Left ventricle myocardium inferior (tissue), 1 donor: ENCODE measurements at regions not wholly inside any gene's neighbourhood (a gene's known extent, or its start where the extent isn't known, plus 50 kb on each side); places are given as distances from the start of the nearest gene placed in this dataset.

Experiments used
- DNase-seq: peaks from one replicate; pipeline ENCODE4 v3.0.0-alpha.2; 2020
- H3K27ac ChIP-seq: fragments of 200-600 bp; replicated peaks from 2 replicates; pipeline ENCODE4 v1.8.0; 2021
- H3K27me3 ChIP-seq: fragments of 200-600 bp; 2 replicates; pipeline ENCODE4 v1.8.0; 2021; ENCODE audit warnings: low read depth
- H3K36me3 ChIP-seq: fragments of 200-600 bp; 2 replicates; pipeline ENCODE4 v1.8.0; 2021
- H3K4me1 ChIP-seq: fragments of 200-600 bp; 2 replicates; pipeline ENCODE4 v1.8.0; 2021
- H3K4me3 ChIP-seq: fragments of 200-600 bp; 2 replicates; pipeline ENCODE4 v1.8.0; 2021; ENCODE audit warnings: mild to moderate bottlenecking, moderate library complexity
- H3K9me3 ChIP-seq: fragments of 200-600 bp; replicated peaks from 2 replicates; pipeline ENCODE4 v1.8.0; 2021
- intact Hi-C: fragments of 100-400 bp; cut with micrococcal nuclease; formaldehyde crosslinking; loops from one replicate; pipeline ENCODE4 v1.11.0; 2022
- TF ChIP-seq, protein P1 (sequence below): fragments of 200-600 bp; IDR thresholded peaks from 2 replicates; pipeline ENCODE4 v1.8.0; 2021; ENCODE audit warnings: antibody characterized with exemption, mild to moderate bottlenecking, borderline replicate concordance
- donor health status: DM: no; HTN: yes; CAD: no; lungs with severe emphysema.

DNA sequence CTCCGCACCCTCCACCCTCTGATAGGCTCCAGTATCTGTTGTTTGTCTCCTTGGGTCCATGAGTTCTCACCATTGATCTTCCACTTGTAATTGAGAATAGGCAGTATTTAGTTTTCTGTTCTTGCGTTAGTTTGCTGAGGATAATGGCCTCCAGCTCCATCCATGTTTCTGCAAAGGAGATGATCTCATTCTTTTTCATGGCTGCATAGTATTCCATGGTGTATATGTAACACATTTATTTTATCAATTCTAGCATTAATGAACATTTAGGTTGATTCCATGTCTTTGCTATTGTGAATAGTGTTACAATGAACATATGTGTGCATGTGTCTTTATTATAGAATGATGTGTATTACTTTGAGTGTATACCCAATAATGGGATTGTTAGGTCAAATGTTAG, 814.6 kb upstream of the FRG1 start:
- Histone ChIP-seq H3K9me3 (peaks cover 5% of the 10 kb centered on the region), H3K4me3 (no peak overlapping the region), H3K27me3 (no peaks in the 10 kb centered on the region), H3K4me1 (no peaks in the 10 kb centered on the region), H3K36me3 (no peaks in the 10 kb centered on the region), H3K27ac (no peak overlapping the region)
- intact Hi-C loops, result no loop called here
- TF ChIP-seq, protein P1, sequence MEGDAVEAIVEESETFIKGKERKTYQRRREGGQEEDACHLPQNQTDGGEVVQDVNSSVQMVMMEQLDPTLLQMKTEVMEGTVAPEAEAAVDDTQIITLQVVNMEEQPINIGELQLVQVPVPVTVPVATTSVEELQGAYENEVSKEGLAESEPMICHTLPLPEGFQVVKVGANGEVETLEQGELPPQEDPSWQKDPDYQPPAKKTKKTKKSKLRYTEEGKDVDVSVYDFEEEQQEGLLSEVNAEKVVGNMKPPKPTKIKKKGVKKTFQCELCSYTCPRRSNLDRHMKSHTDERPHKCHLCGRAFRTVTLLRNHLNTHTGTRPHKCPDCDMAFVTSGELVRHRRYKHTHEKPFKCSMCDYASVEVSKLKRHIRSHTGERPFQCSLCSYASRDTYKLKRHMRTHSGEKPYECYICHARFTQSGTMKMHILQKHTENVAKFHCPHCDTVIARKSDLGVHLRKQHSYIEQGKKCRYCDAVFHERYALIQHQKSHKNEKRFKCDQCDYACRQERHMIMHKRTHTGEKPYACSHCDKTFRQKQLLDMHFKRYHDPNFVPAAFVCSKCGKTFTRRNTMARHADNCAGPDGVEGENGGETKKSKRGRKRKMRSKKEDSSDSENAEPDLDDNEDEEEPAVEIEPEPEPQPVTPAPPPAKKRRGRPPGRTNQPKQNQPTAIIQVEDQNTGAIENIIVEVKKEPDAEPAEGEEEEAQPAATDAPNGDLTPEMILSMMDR, result no peak
- no peak for DNase-seq

DNA sequence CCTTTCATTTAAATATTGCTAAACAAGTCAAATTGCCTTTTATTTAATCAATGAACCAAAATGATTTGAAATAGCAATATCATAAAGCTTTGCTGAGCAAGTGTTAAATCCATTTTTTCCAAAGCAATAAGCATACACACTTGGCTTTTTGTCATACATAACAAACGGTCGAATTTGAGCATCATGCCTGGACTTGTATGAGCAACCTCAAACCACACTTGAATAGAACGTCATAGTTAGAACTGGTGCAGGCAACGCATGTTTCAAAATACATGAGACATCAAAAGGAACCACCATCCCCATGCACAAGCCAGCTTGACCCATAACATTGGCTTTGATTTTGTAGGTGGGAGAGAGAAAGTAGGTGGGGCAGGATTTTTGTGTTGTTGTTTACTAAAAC, 812.3 kb upstream of the FRG1 start:
- Histone ChIP-seq H3K4me3 (no peak overlapping the region), H3K27ac (no peak overlapping the region), H3K36me3 (no peaks in the 10 kb centered on the region), H3K9me3 (peaks cover 5% of the 10 kb centered on the region), H3K27me3 (no peaks in the 10 kb centered on the region), H3K4me1 (no peaks in the 10 kb centered on the region)
- TF ChIP-seq, protein P1, result no peak
- intact Hi-C loops, result no loop called here
- no peak for DNase-seq

DNA sequence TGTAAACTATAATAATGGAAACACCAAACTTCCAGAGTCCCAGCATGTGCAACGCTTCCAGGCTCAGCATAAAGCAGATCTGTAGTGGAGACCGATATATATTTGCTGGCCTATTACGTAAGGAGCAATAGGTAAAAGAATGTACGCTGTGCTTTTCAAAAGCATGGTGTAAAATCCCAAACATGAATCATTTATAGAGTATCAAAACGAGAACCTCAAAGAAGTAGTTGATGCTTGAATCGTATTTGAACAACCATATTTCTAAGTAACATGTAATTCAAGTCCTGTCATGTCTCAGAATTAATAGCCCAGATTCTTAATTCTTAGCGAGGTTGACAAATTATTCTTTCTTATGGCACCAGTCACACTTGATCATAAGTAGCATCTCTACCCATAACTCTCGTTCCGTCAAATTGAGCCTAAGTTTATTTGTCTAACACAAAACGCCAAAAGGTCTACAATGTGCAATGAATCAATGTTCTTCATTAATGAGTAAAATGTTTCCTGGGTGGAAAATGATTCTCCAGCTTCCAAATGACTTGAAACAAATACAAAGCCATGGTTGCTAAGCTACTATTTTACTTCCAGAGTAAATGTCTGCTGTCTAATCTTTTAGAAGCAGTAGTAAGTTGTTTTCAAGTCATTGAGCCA, 811.5 kb upstream of the FRG1 start:
- Histone ChIP-seq H3K36me3 (no peaks in the 10 kb centered on the region), H3K27me3 (no peaks in the 10 kb centered on the region), H3K4me3 (no peak overlapping the region), H3K4me1 (no peaks in the 10 kb centered on the region), H3K27ac (no peak overlapping the region), H3K9me3 (peaks cover 5% of the 10 kb centered on the region)
- DNase-seq, result no peak
- intact Hi-C loops, result no loop called here
- TF ChIP-seq, protein P1, result no peak

DNA sequence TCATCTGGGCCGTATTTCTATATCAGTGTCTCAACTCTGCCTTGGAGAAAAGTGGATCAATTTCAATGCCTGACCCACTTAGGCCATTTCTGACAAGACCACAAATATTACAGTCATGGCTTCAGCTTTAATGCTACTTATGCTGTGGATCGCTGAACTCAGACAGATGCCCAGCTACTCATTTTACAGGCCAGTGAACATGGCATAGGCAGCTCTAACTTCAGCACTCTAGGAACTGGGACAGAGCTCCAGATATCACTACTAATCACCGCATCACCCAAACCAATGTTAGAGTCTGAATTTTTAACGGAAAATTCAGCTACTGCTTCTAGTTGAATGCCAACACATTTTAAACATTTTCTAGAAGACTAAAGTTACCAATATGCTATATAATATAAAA, 809.6 kb upstream of the FRG1 start:
- Histone ChIP-seq H3K4me1 (no peaks in the 10 kb centered on the region), H3K27ac (no peak overlapping the region), H3K4me3 (no peak overlapping the region), H3K27me3 (no peaks in the 10 kb centered on the region), H3K36me3 (no peaks in the 10 kb centered on the region), H3K9me3 (peaks cover 5% of the 10 kb centered on the region)
- intact Hi-C loops, result no loop called here
- TF ChIP-seq, protein P1, result no peak
- DNase-seq, result no peak

DNA sequence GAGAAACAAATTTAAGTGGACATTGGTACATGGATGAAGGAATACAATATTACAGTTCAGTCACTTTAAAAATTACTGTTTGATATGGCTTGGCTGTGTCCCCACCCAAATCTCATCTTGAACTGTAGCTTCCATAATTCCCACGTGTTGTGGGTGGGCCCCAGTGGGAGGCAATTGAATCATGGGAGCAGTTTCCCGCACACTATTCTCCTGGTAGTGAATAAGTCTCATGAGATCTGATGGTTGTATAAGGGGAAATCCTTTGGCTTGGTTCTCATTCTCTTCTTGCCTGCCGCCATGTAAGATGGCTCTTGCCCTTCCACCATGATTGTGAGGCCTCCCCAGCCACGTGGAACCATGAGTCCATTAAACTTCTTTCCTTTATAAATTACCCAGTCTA, 804.2 kb upstream of the FRG1 start:
- H3K9me3 ChIP-seq, result no peaks in the 10 kb centered on the region
- H3K4me1 ChIP-seq, result no peaks in the 10 kb centered on the region
- intact Hi-C loops, result no loop called here
- H3K27ac ChIP-seq, result no peak overlapping the region
- H3K36me3 ChIP-seq, result no peaks in the 10 kb centered on the region
- TF ChIP-seq, protein P1, result no peak
- no peak overlapping the region for H3K4me3 ChIP-seq
- DNase-seq, result no peak
- H3K27me3 ChIP-seq, result no peaks in the 10 kb centered on the region
